NCI-H524 (cell line): ENCODE measurements at regions not wholly inside any gene's neighbourhood (a gene's known extent, or its start where the extent isn't known, plus 50 kb on each side); places are given as distances from the start of the nearest gene placed in this dataset.
"Not testable (repeated sequence)": the region's sequence is repeated elsewhere in the genome, so short reads cannot be mapped to it uniquely, and the experiment has no call there.

ENCODE experiments used
- DNase-seq, 2 experiments: peaks; one replicate each; lab custom pipeline; 2025; lab: John Stamatoyannopoulos, UW

GRCh38 chr7:145919712-145920111 lies 196.9 kb upstream of the CNTNAP2 start:
- no peak for DNase-seq

DNA sequence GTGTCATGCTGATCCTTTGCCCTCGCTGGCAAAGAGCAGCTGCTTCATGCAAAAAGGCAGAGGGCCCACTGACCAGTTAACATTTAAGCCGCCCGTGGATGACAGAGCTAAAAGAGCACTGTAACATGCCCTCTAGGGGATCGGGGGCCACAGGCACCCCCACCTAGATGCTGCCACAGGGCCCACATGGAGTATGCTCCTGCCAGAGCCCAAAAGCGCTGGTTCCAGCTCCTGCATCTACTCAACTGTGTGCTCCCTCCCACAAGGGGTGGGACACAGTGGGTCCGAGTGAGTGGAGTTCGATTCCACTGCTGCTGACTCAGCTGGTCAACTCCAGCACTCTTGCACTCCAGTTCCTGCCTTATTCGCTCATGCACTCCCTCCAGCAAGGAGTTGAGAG lies 199.8 kb upstream of the CNTNAP2 start:
- DNase-seq, result no peak

DNA sequence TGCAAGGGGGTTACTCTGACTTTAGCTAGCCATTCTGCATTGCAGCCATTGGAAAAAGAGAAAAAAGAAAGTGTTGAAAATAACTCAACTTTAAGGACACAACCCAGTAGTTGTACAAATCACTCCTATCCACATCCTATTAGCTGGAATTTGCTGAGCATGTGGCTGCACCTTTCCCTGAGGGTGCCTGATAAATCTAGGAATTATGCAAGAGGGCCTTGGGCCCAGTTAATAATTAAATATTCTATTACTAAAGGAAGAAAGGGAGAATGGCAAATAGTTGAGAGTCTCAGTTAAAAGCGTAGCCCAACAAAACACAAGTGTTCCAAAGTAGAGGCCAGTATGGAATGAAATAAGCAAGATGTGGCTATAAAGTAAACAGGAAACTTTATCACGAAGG lies 200.9 kb upstream of the CNTNAP2 start:
- DNase-seq, result no peak

DNA sequence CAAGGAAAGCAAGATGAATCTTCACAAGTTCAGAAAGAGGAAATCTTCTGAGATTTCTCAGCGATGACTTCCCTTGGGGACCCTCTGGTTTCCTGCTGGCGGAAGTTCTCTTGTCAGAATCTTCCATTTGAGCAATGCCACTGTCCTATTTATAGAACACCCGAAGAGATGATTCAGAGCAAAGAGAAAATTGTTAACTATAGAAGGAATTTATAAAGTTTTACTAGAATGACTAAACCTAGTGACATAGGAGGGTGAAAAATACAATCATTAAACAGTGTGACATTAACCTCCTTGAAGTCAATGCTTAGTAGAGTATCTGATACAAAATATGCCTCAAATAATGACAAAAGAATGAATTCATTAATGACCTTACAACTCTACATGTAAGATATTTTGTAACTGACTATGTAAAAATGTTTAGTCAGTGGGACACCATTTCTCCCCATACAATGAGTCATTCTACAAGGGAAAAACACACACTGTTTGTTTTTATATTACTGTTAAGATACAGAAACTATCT lies 206.5 kb upstream of the CNTNAP2 start:
- DNase-seq, result no peak

GRCh38 chr7:145903658-145904057 lies 212.9 kb upstream of the CNTNAP2 start:
- no peak for DNase-seq

- no peak for DNase-seq
Measured at GRCh38 chr7:145902123-145902522, 214.5 kb upstream of the CNTNAP2 start.

GRCh38 chr7:145899938-145900337 lies 216.7 kb upstream of the CNTNAP2 start:
- DNase-seq, result no peak

DNA sequence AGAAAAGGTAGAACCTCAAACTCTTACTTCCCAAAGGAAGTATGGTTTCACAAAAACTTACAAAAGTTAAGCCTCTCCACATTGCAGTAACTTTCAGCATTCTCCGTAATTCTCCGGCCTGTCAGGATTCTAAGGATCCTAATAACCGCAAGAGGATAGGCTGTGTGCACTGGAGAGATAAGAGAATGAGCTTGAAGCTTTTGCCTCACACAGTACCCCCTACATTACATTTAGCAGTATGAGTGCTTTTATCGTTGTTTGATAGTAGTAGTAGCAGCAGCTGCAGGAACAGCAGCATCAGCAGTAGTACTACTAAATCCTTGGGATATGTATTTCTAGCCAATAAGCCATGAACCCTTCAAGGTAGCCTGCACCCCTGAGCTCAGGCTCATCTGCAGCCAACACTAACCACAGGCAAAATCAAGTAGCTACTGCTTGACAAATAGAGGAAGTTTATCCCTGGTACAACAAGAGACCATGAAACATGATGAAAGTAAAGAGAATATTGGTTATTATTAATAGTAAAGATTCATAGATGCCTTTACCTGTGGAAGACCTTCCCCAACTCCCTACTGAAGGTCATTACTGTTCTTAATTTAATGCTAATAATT lies 222.6 kb upstream of the CNTNAP2 start:
- no peak for DNase-seq

DNA sequence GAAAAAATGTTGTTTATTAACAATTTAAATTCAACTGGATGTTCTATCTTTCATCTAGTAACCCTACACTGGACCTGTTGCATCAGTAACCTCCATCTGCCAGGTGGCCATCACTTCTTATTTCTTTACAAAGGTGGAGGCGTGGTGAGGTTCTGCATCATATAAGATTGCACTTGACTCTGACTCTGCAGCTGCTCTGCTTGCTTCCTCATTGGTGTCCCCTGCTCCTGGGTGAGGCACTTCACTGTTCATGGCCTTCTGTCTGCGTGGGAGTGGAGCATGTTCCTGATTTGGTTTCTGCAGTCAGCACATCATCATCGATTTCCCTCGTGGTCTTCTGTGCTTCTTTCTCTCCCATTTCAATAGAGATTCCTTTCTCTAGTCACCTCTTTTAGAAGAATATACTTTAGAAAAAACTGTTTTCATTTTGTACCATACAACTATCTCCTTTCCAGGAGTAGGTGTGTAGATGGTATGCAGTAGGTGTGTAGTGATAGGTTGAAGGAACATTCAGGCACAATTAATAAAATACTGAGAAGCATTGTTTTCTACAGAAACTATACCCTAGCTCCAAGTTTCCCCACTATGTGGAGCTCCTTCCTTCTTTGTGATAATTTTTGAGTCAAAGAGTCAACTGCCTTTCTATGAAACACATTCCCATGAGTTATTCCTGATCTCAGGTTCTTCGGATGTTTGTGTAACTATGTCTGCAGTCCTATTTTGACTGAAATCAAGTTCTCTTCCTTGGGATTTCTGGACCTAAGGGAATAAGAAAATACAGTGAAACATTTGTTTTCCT lies 231.7 kb upstream of the CNTNAP2 start:
- DNase-seq, result peak; percentile 6 to 45

DNA sequence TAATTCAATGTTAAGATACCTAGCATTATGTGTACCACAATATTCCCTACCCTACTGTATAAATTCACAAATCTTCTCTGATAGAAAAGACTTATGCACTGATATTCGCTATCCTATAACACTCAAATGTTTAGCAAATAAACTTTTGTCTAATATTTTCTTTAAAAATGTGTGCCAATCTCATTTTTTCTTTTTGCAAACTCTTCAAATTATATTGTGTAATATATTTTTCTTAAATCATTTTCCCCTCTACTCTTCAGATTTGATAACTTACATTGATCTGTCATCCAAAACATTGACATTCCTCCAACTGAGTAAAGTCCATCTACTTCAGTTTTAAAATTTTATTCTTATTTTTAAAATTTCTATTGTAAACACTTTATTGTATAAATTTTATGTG lies 240.2 kb upstream of the CNTNAP2 start:
- no peak for DNase-seq

DNA sequence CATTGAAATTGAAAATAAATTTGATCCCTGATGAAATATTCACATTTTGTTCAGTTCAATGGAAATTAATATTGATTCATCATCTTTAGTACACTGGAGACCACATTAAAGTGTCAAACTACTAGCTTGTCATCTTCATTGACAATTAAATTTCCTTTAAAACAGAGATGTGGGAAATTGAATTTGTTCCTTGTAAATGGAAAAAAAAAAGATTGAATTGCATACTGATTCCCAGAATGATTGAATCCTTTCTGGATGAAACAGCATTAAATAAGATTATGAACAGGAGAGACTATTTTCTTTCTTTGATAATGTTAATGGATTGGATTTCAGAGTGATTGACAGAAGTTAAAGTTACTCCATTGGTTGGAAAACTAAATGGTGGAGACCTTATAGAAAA lies 241.3 kb upstream of the CNTNAP2 start:
- no peak for DNase-seq

GRCh38 chr7:145868935-145869334 lies 247.7 kb upstream of the CNTNAP2 start:
- DNase-seq, result no peak

DNA sequence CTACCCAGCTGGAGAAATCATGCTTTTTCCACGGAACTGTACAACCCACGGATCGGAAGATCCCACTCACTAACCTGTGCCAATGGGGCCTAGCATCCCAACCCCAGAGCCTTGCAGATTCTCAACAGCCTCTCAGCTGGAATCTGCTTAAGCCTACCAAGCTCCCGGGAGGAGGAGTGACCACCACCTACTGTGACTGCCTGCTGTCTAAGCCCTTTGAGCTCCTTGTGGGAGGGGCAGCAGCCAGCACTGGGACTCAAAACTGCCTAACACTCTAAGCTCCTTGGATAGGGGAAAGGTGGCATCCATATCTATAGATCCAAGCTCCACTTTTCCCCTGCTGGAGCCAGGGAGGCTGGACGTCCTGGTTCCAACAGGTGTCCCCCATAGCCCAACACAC lies 254.4 kb upstream of the CNTNAP2 start:
- peak in 1 of 2 experiments; percentile 24 for DNase-seq

GRCh38 chr7:145860809-145861208 lies 255.8 kb upstream of the CNTNAP2 start:
- no peak for DNase-seq

DNA sequence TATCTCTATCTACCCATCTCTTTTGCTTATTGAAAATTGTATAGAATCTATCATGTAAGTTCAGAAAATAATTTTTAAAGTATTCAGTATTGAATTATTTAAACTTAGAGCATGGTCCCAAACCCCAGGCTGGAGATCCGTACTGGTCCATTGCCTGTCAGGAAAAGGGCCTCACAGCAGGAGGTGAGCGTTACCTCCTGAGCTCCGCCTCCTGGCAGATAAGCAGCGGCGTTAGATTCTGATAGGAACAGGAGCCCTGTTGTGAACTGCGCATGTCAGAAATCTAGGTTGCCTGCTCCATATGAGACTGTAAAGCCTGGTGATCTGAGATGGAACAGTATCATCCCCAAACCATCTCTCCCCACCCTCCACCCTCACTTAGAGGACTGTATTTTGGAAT lies 266.0 kb upstream of the CNTNAP2 start:
- DNase-seq, result no peak

DNA sequence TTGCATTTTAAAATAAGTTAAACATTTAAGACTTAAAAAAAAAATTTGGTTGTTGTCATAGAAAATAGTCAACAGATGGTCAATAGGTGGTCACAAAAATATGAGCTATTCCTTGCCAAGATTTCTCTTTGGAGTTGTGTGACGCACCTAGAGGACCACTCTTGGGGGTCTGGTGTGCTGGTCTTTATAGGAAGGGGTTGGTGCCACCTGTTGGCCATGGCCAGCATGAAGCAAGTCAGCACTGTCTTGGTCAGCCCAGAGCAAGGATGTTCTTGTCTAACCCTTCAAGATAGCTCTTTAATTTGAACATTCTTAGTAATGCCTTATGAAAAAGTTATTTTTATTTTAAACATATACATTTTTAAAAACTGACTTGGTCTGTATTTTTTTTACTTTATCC lies 267.9 kb upstream of the CNTNAP2 start:
- DNase-seq, result peak in 1 of 2 experiments; percentile 55

DNA sequence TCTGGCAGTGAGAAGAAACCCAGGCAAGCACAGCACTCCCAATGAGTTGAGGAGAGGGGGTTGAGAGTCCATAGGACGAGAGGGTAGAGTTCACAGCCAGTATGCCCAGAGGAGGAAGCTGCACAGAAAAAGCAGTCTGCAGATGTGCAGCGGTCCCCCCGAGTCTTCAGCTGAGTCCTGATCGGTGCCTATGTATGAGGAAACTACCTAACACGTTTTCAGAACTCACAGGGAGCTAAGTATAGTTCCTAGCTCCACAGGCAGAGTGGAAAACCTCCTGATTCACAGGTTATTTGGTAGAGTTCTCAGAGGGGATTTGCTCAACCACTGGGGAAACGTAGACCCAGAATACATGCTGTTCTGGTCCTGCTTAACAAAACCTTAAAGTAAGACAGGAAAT lies 271.3 kb upstream of the CNTNAP2 start:
- DNase-seq, result no peak

- no peak for DNase-seq
Measured at GRCh38 chr7:145839814-145840213, 276.8 kb upstream of the CNTNAP2 start.

DNA sequence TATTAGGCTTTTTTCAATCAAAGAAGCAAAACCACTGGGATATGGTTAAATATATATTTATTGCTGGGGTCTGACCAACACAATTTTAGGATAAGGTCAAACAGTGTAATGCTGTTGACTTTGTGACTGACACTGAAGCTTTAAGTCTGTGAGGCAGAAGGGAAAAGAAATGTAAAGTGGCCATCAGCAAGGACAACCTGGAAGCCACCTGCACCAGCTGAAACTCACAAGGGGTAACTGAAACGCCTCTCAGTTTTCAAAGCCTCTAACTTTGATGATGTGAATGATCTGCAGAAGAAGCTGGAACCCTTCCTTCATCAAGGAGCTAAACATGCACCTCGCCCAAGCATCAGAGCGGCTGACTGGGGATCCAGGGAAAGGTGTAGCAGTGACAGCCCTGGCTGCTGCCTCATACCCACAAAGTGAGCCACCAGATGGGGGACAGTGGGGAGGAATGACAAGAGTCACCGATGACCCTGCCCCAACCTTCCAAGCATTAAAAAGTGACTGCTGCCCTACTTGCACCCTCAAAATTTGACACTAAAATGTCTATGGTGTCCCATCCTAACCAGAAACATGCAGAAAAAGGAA lies 284.9 kb upstream of the CNTNAP2 start:
- DNase-seq, result no peak

DNA sequence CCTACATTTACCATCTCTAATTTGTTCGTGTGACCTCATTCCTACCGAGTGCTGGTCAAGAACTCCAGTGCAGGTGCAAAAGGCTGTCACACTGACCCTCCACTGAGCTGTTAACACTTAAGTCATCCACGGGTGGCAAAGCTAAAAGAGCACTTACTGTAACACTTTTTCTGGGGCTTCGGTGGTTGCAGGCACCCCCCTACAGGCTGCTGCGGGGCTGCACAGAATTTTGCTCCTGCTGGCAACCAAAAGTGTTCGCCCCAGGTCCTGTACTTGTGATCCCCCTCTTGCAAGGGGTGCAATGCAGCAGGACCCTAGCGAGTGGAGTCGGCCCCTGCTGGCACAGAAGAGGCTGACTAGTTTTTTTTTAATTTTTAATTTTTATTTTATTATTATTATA lies 298.9 kb upstream of the CNTNAP2 start:
- DNase-seq, result no peak

- no peak for DNase-seq
Measured at GRCh38 chr7:145812218-145812617, 304.4 kb upstream of the CNTNAP2 start.

- not testable (repeated sequence) for DNase-seq
Measured at GRCh38 chr7:145805496-145805895, 311.1 kb upstream of the CNTNAP2 start.

GRCh38 chr7:145797507-145797906 lies 319.1 kb upstream of the CNTNAP2 start:
- no peak for DNase-seq
